ENCODE measurements at regions not wholly inside any gene's neighbourhood (a gene's known extent, or its start where the extent isn't known, plus 50 kb on each side); places are given as distances from the start of the nearest gene placed in this dataset.

GRCh38 chr4:121567748-121568147 is 129.0 kb downstream of the ANXA5 start:
- H3K27me3 ChIP-seq (ENCODE audit: control insufficient read depth, insufficient read depth) = no peaks in the 10 kb centered on the region
- H3K4me3 ChIP-seq (ENCODE audit: low read length) = no peak overlapping the region
- no peaks in the 10 kb centered on the region for H3K9me3 ChIP-seq (ENCODE audit: control insufficient read depth, low read length)
- no peak overlapping the region for H3K27ac ChIP-seq (ENCODE audit: low read length)
- no peaks in the 10 kb centered on the region for H3K4me1 ChIP-seq (ENCODE audit: control insufficient read depth, insufficient read depth, low read length)
- 70% methylated on average over 4 of the region's 4 CpGs for WGBS
- intact Hi-C loops (cut with DNase I) = no loop called here
- ATAC-seq (no peak), DNase-seq (no peak)

GRCh38 chr4:121564840-121565375 is 131.9 kb downstream of the ANXA5 start:
- Histone ChIP-seq H3K27ac (ENCODE audit: low read length) (no peak overlapping the region), H3K9me3 (ENCODE audit: control insufficient read depth, low read length) (no peaks in the 10 kb centered on the region), H3K4me3 (ENCODE audit: low read length) (no peak overlapping the region), H3K4me1 (ENCODE audit: control insufficient read depth, insufficient read depth, low read length) (no peaks in the 10 kb centered on the region), H3K27me3 (ENCODE audit: control insufficient read depth, insufficient read depth) (no peaks in the 10 kb centered on the region)
- intact Hi-C loops (cut with DNase I) = no loop called here
- no peak for DNase-seq
- 56% methylated on average over 5 of the region's 5 CpGs for WGBS
- ATAC-seq = no peak

GRCh38 chr4:121562811-121563210 is 134.0 kb downstream of the ANXA5 start:
- ATAC-seq (no peak), DNase-seq (no peak)
- Histone ChIP-seq H3K27me3 (ENCODE audit: control insufficient read depth, insufficient read depth) (no peaks in the 10 kb centered on the region), H3K27ac (ENCODE audit: low read length) (no peak overlapping the region), H3K4me3 (ENCODE audit: low read length) (no peak overlapping the region), H3K4me1 (ENCODE audit: control insufficient read depth, insufficient read depth, low read length) (no peaks in the 10 kb centered on the region), H3K9me3 (ENCODE audit: control insufficient read depth, low read length) (no peaks in the 10 kb centered on the region)
- WGBS = 77% methylated on average over 2 of the region's 2 CpGs
- intact Hi-C loops (cut with DNase I) = no loop called here

GRCh38 chr4:121555315-121556107 is 141.3 kb downstream of the ANXA5 start:
- ATAC-seq = peak in 1 of 2 donors; percentile 65
- no peak overlapping the region for H3K27ac ChIP-seq (ENCODE audit: low read length)
- no peak for DNase-seq
- H3K4me1 ChIP-seq (ENCODE audit: control insufficient read depth, insufficient read depth, low read length) = no peaks in the 10 kb centered on the region
- intact Hi-C loops (cut with DNase I) = no loop called here
- H3K4me3 ChIP-seq (ENCODE audit: low read length) = no peak overlapping the region
- H3K9me3 ChIP-seq (ENCODE audit: control insufficient read depth, low read length) = no peaks in the 10 kb centered on the region
- 57% methylated on average over 4 of the region's 4 CpGs for WGBS
- no peaks in the 10 kb centered on the region for H3K27me3 ChIP-seq (ENCODE audit: control insufficient read depth, insufficient read depth)

GRCh38 chr4:121554382-121554781 is 142.4 kb downstream of the ANXA5 start:
- ATAC-seq (peak; percentile 41 to 71), DNase-seq (no peak)
- no peaks in the 10 kb centered on the region for H3K4me1 ChIP-seq (ENCODE audit: control insufficient read depth, insufficient read depth, low read length)
- H3K27me3 ChIP-seq (ENCODE audit: control insufficient read depth, insufficient read depth) = no peaks in the 10 kb centered on the region
- WGBS = 36% methylated on average over 4 of the region's 4 CpGs
- intact Hi-C loops (cut with DNase I) = no loop called here
- H3K4me3 ChIP-seq (ENCODE audit: low read length) = no peak overlapping the region
- H3K9me3 ChIP-seq (ENCODE audit: control insufficient read depth, low read length) = no peaks in the 10 kb centered on the region
- H3K27ac ChIP-seq (ENCODE audit: low read length) = no peak overlapping the region

GRCh38 chr4:121551881-121552280 is 144.9 kb downstream of the ANXA5 start:
- intact Hi-C loops (cut with DNase I) = no loop called here
- Histone ChIP-seq H3K4me3 (ENCODE audit: low read length) (no peak overlapping the region), H3K4me1 (ENCODE audit: control insufficient read depth, insufficient read depth, low read length) (no peaks in the 10 kb centered on the region), H3K9me3 (ENCODE audit: control insufficient read depth, low read length) (no peaks in the 10 kb centered on the region), H3K27me3 (ENCODE audit: control insufficient read depth, insufficient read depth) (no peaks in the 10 kb centered on the region), H3K27ac (ENCODE audit: low read length) (no peak overlapping the region)
- 70% methylated on average over 1 of the region's 1 CpG for WGBS
- peak; percentile 24 to 50 for ATAC-seq
- DNase-seq = no peak

- Histone ChIP-seq H3K27ac (ENCODE audit: low read length) (no peak overlapping the region), H3K4me1 (ENCODE audit: control insufficient read depth, insufficient read depth, low read length) (no peaks in the 10 kb centered on the region), H3K9me3 (ENCODE audit: control insufficient read depth, low read length) (no peaks in the 10 kb centered on the region), H3K4me3 (ENCODE audit: low read length) (no peak overlapping the region), H3K27me3 (ENCODE audit: control insufficient read depth, insufficient read depth) (no peaks in the 10 kb centered on the region)
- 100% methylated on average over 1 of the region's 1 CpG for WGBS
- intact Hi-C loops (cut with DNase I) = no loop called here
- DNase-seq (no peak), ATAC-seq (no peak)
Measured at GRCh38 chr4:121551271-121551670, 145.5 kb downstream of the ANXA5 start.

GRCh38 chr4:121541696-121542095 is 155.1 kb downstream of the ANXA5 start:
- no peak for DNase-seq
- Histone ChIP-seq H3K9me3 (ENCODE audit: control insufficient read depth, low read length) (no peaks in the 10 kb centered on the region), H3K27me3 (ENCODE audit: control insufficient read depth, insufficient read depth) (no peaks in the 10 kb centered on the region), H3K27ac (ENCODE audit: low read length) (no peak overlapping the region), H3K4me1 (ENCODE audit: control insufficient read depth, insufficient read depth, low read length) (peaks cover 1% of the 10 kb centered on the region), H3K4me3 (ENCODE audit: low read length) (no peak overlapping the region)
- intact Hi-C loops (cut with DNase I) = no loop called here
- WGBS = 36% methylated on average over 2 of the region's 2 CpGs
- no peak for ATAC-seq

- Histone ChIP-seq H3K4me3 (ENCODE audit: low read length) (no peak overlapping the region), H3K9me3 (ENCODE audit: control insufficient read depth, low read length) (no peaks in the 10 kb centered on the region), H3K4me1 (ENCODE audit: control insufficient read depth, insufficient read depth, low read length) (peaks cover 1% of the 10 kb centered on the region), H3K27ac (ENCODE audit: low read length) (no peak overlapping the region), H3K27me3 (ENCODE audit: control insufficient read depth, insufficient read depth) (no peaks in the 10 kb centered on the region)
- intact Hi-C loops (cut with DNase I) = no loop called here
- DNase-seq (no peak), ATAC-seq (no peak)
Measured at GRCh38 chr4:121535351-121535750, 154.5 kb upstream of the QRFPR start.

GRCh38 chr4:121534187-121534586 is 153.4 kb upstream of the QRFPR start:
- intact Hi-C loops (cut with DNase I) = no loop called here
- 57% methylated on average over 2 of the region's 2 CpGs for WGBS
- peaks cover 1% of the 10 kb centered on the region for H3K4me1 ChIP-seq (ENCODE audit: control insufficient read depth, insufficient read depth, low read length)
- H3K27me3 ChIP-seq (ENCODE audit: control insufficient read depth, insufficient read depth) = no peaks in the 10 kb centered on the region
- H3K9me3 ChIP-seq (ENCODE audit: control insufficient read depth, low read length) = no peaks in the 10 kb centered on the region
- DNase-seq = no peak
- ATAC-seq = no peak
- H3K4me3 ChIP-seq (ENCODE audit: low read length) = no peak overlapping the region
- H3K27ac ChIP-seq (ENCODE audit: low read length) = no peak overlapping the region

GRCh38 chr4:121526509-121526908 is 145.7 kb upstream of the QRFPR start:
- DNase-seq = no peak
- ATAC-seq = no peak
- H3K4me3 ChIP-seq (ENCODE audit: low read length) = no peak overlapping the region
- H3K4me1 ChIP-seq (ENCODE audit: control insufficient read depth, insufficient read depth, low read length) = peaks cover 2% of the 10 kb centered on the region
- WGBS = 92% methylated on average over 3 of the region's 3 CpGs
- intact Hi-C loops (cut with DNase I) = no loop called here
- no peak overlapping the region for H3K27ac ChIP-seq (ENCODE audit: low read length)
- H3K9me3 ChIP-seq (ENCODE audit: control insufficient read depth, low read length) = no peaks in the 10 kb centered on the region
- H3K27me3 ChIP-seq (ENCODE audit: control insufficient read depth, insufficient read depth) = no peaks in the 10 kb centered on the region

All from right cardiac atrium (tissue), 5 donors.